ENCODE measurements at regions not wholly inside any gene's neighbourhood (a gene's known extent, or its start where the extent isn't known, plus 50 kb on each side); places are given as distances from the start of the nearest gene placed in this dataset.

DNA sequence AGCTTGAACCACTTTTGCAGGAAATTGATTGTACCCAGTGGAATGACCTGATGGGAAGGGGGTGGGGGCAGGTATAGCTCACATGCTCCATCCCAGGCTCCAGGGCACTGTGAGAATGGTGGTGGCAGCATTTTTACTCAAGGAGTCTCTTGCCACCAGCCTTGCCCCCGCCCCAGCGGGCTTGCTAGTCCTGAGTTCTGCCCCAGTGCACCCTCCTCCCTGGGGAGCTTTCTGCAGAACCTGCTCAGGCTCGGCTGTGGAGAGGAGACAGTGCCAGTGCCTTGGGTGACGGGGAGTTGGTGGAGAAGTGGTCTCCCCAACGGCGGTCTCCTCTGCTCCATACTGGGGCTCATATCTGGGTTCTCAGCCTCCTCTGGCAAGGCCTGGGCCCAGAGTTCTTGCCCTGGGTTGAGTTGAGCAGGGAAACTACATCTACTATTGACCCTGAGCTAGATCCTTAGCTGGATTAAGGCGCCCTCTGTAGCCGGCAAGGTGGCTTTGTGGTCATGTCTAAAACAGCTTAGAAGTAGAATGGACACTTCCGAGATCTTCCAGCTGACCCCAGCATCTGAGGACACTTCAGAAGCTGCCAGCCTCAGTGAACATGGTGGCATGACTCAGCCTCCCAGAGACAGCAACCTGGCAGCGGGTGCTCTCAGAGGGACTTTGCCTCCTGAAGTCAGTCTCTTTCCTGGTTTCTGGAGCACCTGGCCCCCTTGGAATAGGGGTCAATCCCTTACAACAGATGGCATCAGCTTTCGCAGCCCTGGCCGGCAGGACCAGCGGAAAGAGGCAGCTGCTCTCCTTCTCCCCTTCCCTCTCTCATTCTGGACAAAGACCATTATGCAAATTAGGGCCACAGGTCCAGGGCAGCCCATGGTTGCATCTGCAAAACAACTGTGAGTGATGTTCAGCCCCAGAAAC, 363.4 kb upstream of the MKI67 start:
- no peak for TF ChIP-seq POLR2A (IDR thresholded peaks at IDR 0.05)
- TF ChIP-seq, protein P1, sequence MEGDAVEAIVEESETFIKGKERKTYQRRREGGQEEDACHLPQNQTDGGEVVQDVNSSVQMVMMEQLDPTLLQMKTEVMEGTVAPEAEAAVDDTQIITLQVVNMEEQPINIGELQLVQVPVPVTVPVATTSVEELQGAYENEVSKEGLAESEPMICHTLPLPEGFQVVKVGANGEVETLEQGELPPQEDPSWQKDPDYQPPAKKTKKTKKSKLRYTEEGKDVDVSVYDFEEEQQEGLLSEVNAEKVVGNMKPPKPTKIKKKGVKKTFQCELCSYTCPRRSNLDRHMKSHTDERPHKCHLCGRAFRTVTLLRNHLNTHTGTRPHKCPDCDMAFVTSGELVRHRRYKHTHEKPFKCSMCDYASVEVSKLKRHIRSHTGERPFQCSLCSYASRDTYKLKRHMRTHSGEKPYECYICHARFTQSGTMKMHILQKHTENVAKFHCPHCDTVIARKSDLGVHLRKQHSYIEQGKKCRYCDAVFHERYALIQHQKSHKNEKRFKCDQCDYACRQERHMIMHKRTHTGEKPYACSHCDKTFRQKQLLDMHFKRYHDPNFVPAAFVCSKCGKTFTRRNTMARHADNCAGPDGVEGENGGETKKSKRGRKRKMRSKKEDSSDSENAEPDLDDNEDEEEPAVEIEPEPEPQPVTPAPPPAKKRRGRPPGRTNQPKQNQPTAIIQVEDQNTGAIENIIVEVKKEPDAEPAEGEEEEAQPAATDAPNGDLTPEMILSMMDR (IDR thresholded peaks at IDR 0.05): no peak

Measured in uterus (tissue), 2 donors.